ENCODE measurements at regions not wholly inside any gene's neighbourhood (a gene's known extent, or its start where the extent isn't known, plus 50 kb on each side); places are given as distances from the start of the nearest gene placed in this dataset.
"Not testable (repeated sequence)": the region's sequence is repeated elsewhere in the genome, so short reads cannot be mapped to it uniquely, and the experiment has no call there.

DNA sequence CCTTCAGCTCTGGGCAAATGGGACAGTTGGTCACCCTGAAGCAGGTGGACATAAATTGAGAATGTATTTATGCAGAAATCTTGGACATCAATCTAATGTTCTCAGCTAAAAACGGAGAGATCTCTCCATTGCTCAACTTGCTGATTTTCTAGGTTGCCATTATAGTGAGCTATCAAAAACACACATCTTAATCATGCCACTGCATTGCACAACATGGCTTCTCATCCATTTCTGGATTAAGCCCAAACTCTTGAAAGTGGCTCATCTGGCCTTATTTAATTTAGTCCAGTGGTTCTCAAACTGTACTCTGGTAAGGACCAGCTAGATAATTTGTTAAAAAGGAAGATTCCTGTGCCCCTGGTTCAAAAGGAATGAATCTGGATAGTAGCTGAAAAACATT is 324.9 kb upstream of the CITED2 start:
- no peak for DNase-seq

GRCh38 chr6:139698526-139699176 is 324.2 kb upstream of the CITED2 start:
- DNase-seq, result no peak

DNA sequence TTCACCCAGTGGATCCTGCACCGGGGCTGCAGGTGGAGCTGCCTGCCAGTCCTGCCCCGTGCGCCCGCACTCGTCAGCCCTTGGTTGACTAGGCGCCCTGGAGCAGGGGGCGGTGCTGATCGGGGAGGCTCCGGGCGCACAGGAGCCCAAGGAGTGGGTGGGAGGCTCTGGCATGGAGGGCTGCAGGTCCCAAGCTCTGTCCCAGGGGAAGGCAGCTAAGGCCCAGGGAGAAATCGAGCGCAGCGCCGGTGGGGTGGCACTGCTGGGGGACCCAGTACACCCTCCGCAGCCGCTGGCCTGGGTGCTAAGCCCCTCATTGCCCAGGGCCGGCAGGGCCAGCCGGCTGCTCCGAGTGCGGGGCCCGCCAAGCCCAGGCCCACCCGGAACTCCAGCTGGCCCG is 323.4 kb upstream of the CITED2 start:
- DNase-seq, result not testable (repeated sequence)

- not testable (repeated sequence) for DNase-seq
Observed at GRCh38 chr6:139696991-139697390, 322.5 kb upstream of the CITED2 start.

GRCh38 chr6:139695361-139695760 is 320.9 kb upstream of the CITED2 start:
- no peak for DNase-seq

GRCh38 chr6:139693735-139694134 is 319.3 kb upstream of the CITED2 start:
- no peak for DNase-seq

- no peak for DNase-seq
Observed at GRCh38 chr6:139690007-139690406, 315.6 kb upstream of the CITED2 start.

DNA sequence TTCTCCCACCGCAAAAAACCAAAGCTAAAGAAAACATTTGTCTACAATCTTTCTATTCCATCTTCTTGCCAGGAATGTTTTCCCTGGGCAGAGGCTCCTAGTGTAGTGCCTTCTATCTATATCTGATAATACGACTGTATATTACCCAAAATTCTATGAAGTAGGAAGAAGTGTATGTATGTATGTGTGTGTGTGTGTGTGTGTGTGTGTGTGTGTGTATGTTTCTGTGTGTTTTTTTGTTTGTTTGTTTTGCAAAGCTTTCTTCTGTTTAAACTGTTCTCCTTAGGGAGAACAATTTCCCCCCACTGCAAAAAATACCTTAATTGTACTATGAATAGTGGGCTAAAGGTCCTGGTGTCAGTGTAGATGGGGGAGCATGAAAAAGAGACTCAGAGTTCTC is 312.6 kb upstream of the CITED2 start:
- DNase-seq, result no peak

- no peak for DNase-seq
Observed at GRCh38 chr6:139686308-139686707, 311.9 kb upstream of the CITED2 start.

GRCh38 chr6:139685009-139685408 is 310.6 kb upstream of the CITED2 start:
- DNase-seq, result no peak

GRCh38 chr6:139680819-139681218 is 306.4 kb upstream of the CITED2 start:
- DNase-seq, result no peak

DNA sequence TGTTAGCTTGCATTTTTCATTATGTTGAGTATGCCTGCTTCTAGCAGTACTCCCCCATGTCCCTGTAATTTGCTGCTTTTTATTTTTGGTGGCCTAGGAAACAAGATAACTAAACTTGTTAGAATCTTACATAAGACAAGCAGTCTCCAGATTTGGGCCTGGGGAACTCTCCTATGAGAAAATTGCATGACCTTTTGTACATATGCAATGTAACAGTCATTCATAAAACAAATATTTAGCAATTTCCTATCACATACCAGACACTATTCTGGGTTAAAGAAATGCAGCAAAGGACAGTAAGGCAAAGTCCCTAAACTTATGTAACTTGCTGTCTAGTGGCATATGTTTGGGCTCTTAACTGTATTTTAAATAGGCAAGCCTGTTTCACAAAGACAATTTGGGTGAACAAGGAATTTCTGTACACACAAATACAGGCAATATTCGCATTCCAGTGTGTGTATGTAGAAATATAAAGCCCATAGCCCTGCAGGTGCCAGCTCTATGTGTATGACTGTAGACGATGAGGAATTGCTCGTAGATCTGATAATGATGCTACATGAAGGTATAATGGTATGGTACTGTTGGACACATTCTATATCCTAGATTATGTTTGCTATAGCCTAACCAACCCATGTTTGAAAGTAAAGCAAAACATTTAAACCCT is 305.2 kb upstream of the CITED2 start:
- no peak for DNase-seq

DNA sequence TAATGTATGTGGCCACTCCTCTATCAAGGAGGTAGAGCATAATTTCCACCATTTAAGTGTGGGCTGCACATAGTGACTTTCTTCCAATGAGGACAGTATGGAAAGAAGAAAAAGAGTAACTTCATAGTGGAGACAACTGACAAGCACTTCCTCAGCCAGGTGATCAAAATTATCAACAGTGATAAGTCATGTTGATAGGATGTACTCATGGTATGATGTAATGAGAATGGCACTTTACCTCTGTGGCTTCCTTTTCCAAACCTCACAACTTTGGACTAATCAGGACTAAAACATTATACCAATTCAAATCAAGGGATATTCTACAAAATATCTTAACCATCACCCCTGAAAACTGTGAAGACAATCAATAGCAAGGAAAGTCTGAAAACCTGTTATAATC is 302.3 kb upstream of the CITED2 start:
- DNase-seq, result no peak

GRCh38 chr6:139666284-139666683 is 291.8 kb upstream of the CITED2 start:
- DNase-seq, result no peak

DNA sequence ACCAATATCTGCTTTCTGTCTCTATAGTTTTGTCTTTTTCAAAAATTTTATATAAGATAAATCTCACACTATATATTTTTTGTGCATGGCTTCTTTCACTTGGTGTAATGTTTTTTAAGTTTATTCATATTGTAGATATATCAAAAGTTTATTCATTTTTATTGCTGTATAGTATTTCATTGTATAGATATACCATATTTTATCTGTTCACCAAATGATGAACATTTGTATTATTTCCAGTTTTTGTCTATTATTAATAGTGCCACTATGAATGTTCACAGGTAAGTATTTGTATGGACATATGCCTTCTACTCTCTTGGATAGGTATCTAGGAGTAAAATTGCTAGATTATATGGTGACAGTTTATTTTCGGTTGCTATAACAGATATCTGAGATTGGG is 289.5 kb upstream of the CITED2 start:
- no peak for DNase-seq

DNA sequence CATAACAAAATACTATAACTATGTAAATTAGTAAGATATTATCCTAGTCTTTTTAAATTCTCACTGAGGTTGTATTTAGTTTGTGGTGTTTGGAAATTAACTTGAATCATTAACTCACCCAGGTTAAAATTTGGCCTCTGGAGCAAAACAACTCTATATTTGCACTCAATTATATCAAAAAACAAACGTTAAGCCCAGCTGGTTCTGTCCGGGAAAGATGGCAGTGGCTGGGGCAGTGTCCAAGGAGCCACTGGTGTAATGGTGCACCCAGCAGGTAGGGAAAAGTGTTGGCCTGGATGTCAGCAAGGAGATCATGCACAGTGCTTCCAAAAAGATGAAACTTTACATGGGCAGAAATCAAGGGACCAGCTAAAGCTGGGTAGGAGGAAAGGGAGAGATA is 285.3 kb upstream of the CITED2 start:
- no peak for DNase-seq

DNA sequence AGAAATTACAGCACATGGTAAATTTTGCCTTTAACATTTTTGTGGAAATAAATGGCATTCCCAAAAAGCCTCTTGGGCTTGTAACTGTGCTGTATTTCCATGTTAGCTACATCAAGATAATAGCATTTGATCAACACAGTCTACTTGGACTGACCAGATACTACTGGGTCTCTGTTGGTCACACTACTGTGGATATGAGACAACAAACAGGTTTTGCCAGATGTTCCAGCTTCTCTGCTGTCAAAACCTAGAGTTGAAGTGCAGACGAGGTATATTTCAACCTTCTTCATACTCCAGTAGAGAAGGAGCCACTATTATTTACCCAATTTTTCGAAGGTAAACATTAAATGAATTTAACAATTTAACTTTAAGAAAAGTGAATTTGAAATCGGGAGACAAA is 284.7 kb upstream of the CITED2 start:
- no peak for DNase-seq

- DNase-seq, result no peak
Observed at GRCh38 chr6:139657119-139657518, 282.7 kb upstream of the CITED2 start.

- DNase-seq, result no peak
Observed at GRCh38 chr6:139655783-139656705, 281.6 kb upstream of the CITED2 start.

- DNase-seq, result no peak
Observed at GRCh38 chr6:139654888-139655782, 280.7 kb upstream of the CITED2 start.

DNA sequence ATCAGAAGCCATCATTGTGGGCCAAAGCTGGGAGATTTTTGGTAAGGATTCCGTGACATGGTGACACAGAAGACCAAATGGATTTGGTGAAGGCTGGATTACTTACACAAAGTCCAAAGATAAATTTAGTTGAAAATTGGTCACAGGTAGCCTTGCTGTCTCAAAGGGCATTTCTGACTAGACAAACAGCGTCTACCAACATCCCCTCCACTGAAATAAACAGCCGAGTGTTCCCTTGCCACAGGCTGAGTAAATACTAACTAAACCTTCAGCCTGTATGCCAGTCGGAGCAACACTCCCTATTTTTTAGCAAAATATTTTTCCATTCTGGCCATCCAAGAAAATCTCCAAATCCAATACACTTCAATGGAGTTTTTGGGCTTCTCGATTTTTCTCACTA is 279.9 kb upstream of the CITED2 start:
- DNase-seq, result no peak

DNA sequence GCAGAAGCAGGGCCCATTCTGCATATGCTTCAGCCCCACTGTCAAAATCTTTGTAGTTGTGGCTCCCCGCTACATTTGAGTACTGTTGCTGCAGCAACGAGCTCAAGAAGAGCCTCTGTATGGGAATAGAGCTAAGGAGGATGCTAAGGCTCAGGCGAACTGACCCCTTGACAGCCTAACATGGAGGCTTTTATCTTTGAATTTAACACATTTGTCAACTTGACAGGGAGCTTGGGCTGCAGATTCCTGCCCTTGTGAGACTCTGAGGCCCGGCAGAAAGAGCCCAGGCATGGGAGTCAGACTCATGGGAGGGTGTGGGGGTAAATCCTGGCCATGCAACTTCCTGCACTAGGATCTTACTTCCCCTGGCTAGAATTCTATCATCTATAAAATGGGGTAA is 278.7 kb upstream of the CITED2 start:
- DNase-seq, result no peak

GRCh38 chr6:139650941-139651340 is 276.5 kb upstream of the CITED2 start:
- no peak for DNase-seq
